Prostate gland (tissue), 2 donors: ENCODE measurements at regions not wholly inside any gene's neighbourhood (a gene's known extent, or its start where the extent isn't known, plus 50 kb on each side); places are given as distances from the start of the nearest gene placed in this dataset.

Source experiments
- CTCF ChIP-seq, 4 experiments: fragments of 200-600 bp in 2 of 4; fragments of 450-650 bp in 2 of 4; sonication (generic) in 2 of 4; IDR thresholded peaks; 1 replicate in 3 of 4; 2 replicates in 1 of 4; pipeline ENCODE4 v1.5.1; 2016 to 2019; ENCODE audit warnings: antibody characterized with exemption in 4 of 4, mild to moderate bottlenecking in 2 of 4, moderate library complexity in 2 of 4
- POLR2AphosphoS5 ChIP-seq: sonication (generic); formaldehyde crosslinking; IDR thresholded peaks from one replicate; pipeline ENCODE4 v1.6.1; 2017; ENCODE audit warnings: antibody characterized with exemption

GRCh38 chr3:81920816-81921215 is 159.4 kb upstream of the GBE1 start:
- TF ChIP-seq CTCF (IDR thresholded peaks at IDR 0.05) (no peak), POLR2AphosphoS5 (no peak)
